ENCODE measurements at regions not wholly inside any gene's neighbourhood (a gene's known extent, or its start where the extent isn't known, plus 50 kb on each side); places are given as distances from the start of the nearest gene placed in this dataset.

DNA sequence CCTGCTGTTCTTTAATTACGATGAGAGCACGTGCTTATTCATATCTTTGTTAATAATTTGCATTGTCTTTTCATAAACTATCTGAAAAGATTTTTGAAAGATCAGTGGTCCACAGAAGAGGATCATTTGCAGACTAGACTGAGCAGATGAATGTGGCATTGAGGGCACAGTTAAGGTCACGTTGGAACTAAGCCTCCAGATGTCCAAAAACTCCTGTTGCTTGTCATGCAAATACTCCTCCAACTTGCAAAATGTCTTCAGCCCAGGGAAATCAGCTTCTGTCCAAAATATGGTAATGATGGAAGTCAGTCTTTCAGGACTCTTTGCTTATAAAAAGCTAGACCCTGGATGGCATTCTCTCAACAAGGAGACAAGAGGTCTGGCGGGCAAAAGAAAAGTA lies 201.6 kb upstream of the TMEM260 start:
- peak; percentile 24 for ATAC-seq (ENCODE audit: low read depth)
- BruUV-seq (replicated peaks): no TSS peak
- H3K27ac ChIP-seq (ENCODE audit: insufficient read depth, low read length): peak overlapping the region; percentile 36
- peak overlapping the region; percentile 57 for H3K4me2 ChIP-seq (ENCODE audit: low read depth, low read length)
- intact Hi-C loops (cut with micrococcal nuclease): no loop called here
- TF ChIP-seq RFX5 (IDR thresholded peaks at IDR 0.05; ENCODE audit: low read depth, low read length) (no peak), POLR2A (IDR thresholded peaks at IDR 0.05; ENCODE audit: low read depth, low read length) (no peak), MXI1 (IDR thresholded peaks at IDR 0.05; ENCODE audit: borderline replicate concordance, low read depth, low read length) (no peak), BHLHE40 (IDR thresholded peaks at IDR 0.05; ENCODE audit: low read depth, low read length) (no peak), CEBPB (IDR thresholded peaks at IDR 0.05; ENCODE audit: low read depth, low read length) (no peak), FOS (IDR thresholded peaks at IDR 0.05; ENCODE audit: low read depth, low read length) (no peak)
- TF ChIP-seq, protein P1, sequence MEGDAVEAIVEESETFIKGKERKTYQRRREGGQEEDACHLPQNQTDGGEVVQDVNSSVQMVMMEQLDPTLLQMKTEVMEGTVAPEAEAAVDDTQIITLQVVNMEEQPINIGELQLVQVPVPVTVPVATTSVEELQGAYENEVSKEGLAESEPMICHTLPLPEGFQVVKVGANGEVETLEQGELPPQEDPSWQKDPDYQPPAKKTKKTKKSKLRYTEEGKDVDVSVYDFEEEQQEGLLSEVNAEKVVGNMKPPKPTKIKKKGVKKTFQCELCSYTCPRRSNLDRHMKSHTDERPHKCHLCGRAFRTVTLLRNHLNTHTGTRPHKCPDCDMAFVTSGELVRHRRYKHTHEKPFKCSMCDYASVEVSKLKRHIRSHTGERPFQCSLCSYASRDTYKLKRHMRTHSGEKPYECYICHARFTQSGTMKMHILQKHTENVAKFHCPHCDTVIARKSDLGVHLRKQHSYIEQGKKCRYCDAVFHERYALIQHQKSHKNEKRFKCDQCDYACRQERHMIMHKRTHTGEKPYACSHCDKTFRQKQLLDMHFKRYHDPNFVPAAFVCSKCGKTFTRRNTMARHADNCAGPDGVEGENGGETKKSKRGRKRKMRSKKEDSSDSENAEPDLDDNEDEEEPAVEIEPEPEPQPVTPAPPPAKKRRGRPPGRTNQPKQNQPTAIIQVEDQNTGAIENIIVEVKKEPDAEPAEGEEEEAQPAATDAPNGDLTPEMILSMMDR (conservative IDR thresholded peaks at IDR 0.05; ENCODE audit: low read depth, low read length): no peak
- H3K27me3 ChIP-seq (ENCODE audit: control insufficient read depth, insufficient read depth, low read length): no peaks in the 10 kb centered on the region
- no peak overlapping the region for H3K9ac ChIP-seq (ENCODE audit: low read depth, low read length)
- H3K9me1 ChIP-seq (ENCODE audit: insufficient read depth, low read length): peaks cover 6% of the 10 kb centered on the region
- peak overlapping the region; percentile 60 for H2BK120ac ChIP-seq (ENCODE audit: low read depth, low read length)
- 0 out of 3 replicates have a peak overlapping the region, but pooled peaks have one; percentile 8 for H2BK15ac ChIP-seq (ENCODE audit: low read depth, low read length)
- H2BK5ac ChIP-seq (ENCODE audit: low read depth, low read length, poor library complexity, severe bottlenecking): peak overlapping the region; percentile 14
- peak overlapping the region in 1 of 2 experiments; percentile 32; a peak in 2 of 4 replicates for H4K8ac ChIP-seq (ENCODE audit: low read depth in 2 of 2, low read length in 2 of 2)
- dilution Hi-C loops (cut with HindIII; ENCODE audit: low sequenced_read_pairs, unreplicated experiment): no loop called here
- H4K5ac ChIP-seq (ENCODE audit: low read depth, low read length): peak overlapping the region; percentile 51
- DNase-seq: peak; percentile 3
- no peaks in the 10 kb centered on the region for H3K79me1 ChIP-seq (ENCODE audit: low read depth in 1 of 2, low read length in 2 of 2)
- POLR2A ChIA-PET (ENCODE audit: unreplicated experiment): no interaction called here
- in situ Hi-C loops (cut with MboI; ENCODE audit: low sequenced_read_pairs): no loop called here
- H3K56ac ChIP-seq (ENCODE audit: extremely low read depth, insufficient read depth, low read length): no peak overlapping the region
- CTCF ChIA-PET: interaction anchor here (1.0 kb wide), 1 partner anchor 38 kb away, joined by 3 read pairs; no protein-coding TSS in a partner anchor
- no peaks in the 10 kb centered on the region for H4K20me1 ChIP-seq (ENCODE audit: insufficient read depth, low read length)
- 80% methylated on average over 1 of the region's 4 CpGs; no CpG with 5 or more reads in 1 of the 2 experiments for WGBS, 2 experiments (ENCODE audit: extremely low coverage in 2 of 2, insufficient read length in 1 of 2)
- H3K23ac ChIP-seq (ENCODE audit: low read depth, low read length): peak overlapping the region; percentile 71; the same call in 1 of the 2 replicates
- peak overlapping the region; percentile 50 for H4K91ac ChIP-seq (ENCODE audit: insufficient read depth, low read depth, low read length)
- H3K9me3 ChIP-seq (ENCODE audit: control insufficient read depth, insufficient read depth, low read length): no peaks in the 10 kb centered on the region
- peak overlapping the region; percentile 50 for H3K14ac ChIP-seq (replicated peaks; ENCODE audit: low read depth, low read length)
- H3K4me3 ChIP-seq (ENCODE audit: insufficient read depth, low read depth, low read length): no peak overlapping the region
- H3K4ac ChIP-seq (ENCODE audit: low read depth, low read length): peak overlapping the region; percentile 60; the same call in 1 of the 2 replicates
- peak overlapping the region; percentile 91 for H2BK20ac ChIP-seq (ENCODE audit: low read depth, low read length)
- peak overlapping the region; percentile 71 for H3K18ac ChIP-seq (ENCODE audit: low read depth, low read length)
- no peaks in the 10 kb centered on the region for H3K36me3 ChIP-seq (ENCODE audit: control insufficient read depth, insufficient read depth, low read length)
- no peak overlapping the region for H2AFZ ChIP-seq (replicated peaks; ENCODE audit: low read length, poor library complexity)
- no peak overlapping the region for H2AK9ac ChIP-seq (replicated peaks; ENCODE audit: low read depth, low read length, poor library complexity)
- peak overlapping the region; percentile 5; the same call in 1 of the 2 replicates for H2AK5ac ChIP-seq (ENCODE audit: low read depth, low read length)
- peaks cover 4% of the 10 kb centered on the region for H3K4me1 ChIP-seq (ENCODE audit: control insufficient read depth, insufficient read depth, low read length)
